Lower lobe of right lung (tissue), 2 donors: ENCODE measurements at regions not wholly inside any gene's neighbourhood (a gene's known extent, or its start where the extent isn't known, plus 50 kb on each side); places are given as distances from the start of the nearest gene placed in this dataset.

Experiments used
- ATAC-seq, 2 donors: fragments of 200-7000 bp; cut with Tn5 transposase; one replicate each; pipeline ENCODE4 v1.9.1; 2020 to 2022; ENCODE audit warnings: mild to moderate bottlenecking in 2 of 2, moderate library complexity in 2 of 2
- DNase-seq: peaks from one replicate; pipeline ENCODE4 v3.0.0-alpha.2; 2020
- H3K27ac ChIP-seq: fragments of 200-600 bp; one replicate; pipeline ENCODE4 v1.8.0; 2022
- H3K27me3 ChIP-seq: fragments of 200-600 bp; one replicate; pipeline ENCODE4 v1.8.0; 2022; ENCODE audit warnings: low read depth
- H3K36me3 ChIP-seq: fragments of 200-600 bp; one replicate; pipeline ENCODE4 v1.8.0; 2022; ENCODE audit warnings: mild to moderate bottlenecking
- H3K4me1 ChIP-seq: fragments of 200-600 bp; one replicate; pipeline ENCODE4 v1.8.0; 2022
- H3K4me3 ChIP-seq: fragments of 200-600 bp; one replicate; pipeline ENCODE4 v1.8.0; 2022; ENCODE audit warnings: mild to moderate bottlenecking
- H3K9me3 ChIP-seq: fragments of 200-600 bp; one replicate; pipeline ENCODE4 v1.8.0; 2022
- intact Hi-C: fragments of 100-400 bp; cut with DNase I; formaldehyde crosslinking; loops from one replicate; pipeline ENCODE4 v1.11.0; 2022
- TF ChIP-seq, protein P1 (sequence below): fragments of 200-600 bp; IDR thresholded peaks from one replicate; pipeline ENCODE4 v1.8.0; 2022; ENCODE audit warnings: antibody characterized with exemption, mild to moderate bottlenecking
- donor health status: DM: no; HTN: yes; CAD: no; lungs with severe emphysema.

GRCh38 chr2:167380555-167380954, 492.3 kb downstream of the XIRP2 start:
- Histone ChIP-seq H3K4me3 (no peak overlapping the region), H3K4me1 (no peaks in the 10 kb centered on the region), H3K27ac (no peak overlapping the region), H3K36me3 (no peaks in the 10 kb centered on the region), H3K27me3 (no peaks in the 10 kb centered on the region), H3K9me3 (no peaks in the 10 kb centered on the region)
- no peak for DNase-seq
- intact Hi-C loops, result no loop called here
- TF ChIP-seq, protein P1, sequence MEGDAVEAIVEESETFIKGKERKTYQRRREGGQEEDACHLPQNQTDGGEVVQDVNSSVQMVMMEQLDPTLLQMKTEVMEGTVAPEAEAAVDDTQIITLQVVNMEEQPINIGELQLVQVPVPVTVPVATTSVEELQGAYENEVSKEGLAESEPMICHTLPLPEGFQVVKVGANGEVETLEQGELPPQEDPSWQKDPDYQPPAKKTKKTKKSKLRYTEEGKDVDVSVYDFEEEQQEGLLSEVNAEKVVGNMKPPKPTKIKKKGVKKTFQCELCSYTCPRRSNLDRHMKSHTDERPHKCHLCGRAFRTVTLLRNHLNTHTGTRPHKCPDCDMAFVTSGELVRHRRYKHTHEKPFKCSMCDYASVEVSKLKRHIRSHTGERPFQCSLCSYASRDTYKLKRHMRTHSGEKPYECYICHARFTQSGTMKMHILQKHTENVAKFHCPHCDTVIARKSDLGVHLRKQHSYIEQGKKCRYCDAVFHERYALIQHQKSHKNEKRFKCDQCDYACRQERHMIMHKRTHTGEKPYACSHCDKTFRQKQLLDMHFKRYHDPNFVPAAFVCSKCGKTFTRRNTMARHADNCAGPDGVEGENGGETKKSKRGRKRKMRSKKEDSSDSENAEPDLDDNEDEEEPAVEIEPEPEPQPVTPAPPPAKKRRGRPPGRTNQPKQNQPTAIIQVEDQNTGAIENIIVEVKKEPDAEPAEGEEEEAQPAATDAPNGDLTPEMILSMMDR, result no peak
- ATAC-seq, result no peak

DNA sequence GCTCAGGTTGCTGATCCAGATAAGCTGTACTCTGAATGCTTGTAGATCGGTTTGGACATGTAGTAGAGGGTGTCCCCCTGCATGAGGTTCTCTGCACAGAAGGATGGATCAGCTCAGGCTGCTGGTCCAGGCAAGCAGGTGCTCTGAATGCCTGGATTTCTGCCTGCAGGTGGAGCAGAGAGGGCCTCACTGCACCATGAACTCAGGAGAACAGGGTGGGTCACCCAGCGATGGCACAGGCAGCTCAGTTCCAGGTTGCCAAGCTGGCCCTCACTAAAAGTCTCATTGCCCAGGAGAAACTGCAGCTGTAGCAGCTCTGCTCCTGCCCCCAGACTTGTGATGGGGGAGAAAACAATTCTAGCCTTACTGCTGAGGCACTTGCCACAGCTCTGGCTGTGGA, 491.8 kb downstream of the XIRP2 start:
- Histone ChIP-seq H3K36me3 (no peaks in the 10 kb centered on the region), H3K27me3 (no peaks in the 10 kb centered on the region), H3K27ac (no peak overlapping the region), H3K9me3 (no peaks in the 10 kb centered on the region), H3K4me1 (no peaks in the 10 kb centered on the region), H3K4me3 (no peak overlapping the region)
- DNase-seq, result no peak
- no peak for ATAC-seq
- TF ChIP-seq, protein P1, result no peak
- intact Hi-C loops, result no loop called here

DNA sequence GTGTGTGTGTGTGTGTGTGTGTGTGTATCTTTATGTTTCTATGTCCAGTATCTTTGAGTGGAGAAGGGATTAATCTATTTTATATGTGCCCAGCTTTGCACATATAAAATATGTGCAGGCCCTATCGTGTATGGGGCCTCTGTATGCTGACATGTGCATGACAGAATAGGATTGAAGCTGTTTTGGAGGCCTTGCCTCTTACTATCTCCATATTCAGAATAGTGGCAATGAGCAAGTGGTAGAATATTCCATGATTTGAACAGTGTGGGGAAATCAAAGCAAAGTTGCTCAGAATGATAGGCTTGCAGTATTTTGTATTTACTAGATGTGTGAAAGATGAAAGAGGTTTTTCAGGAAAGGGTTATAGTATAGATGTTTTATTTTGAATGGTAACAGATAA, 480.8 kb downstream of the XIRP2 start:
- no peak for ATAC-seq
- H3K36me3 ChIP-seq, result no peaks in the 10 kb centered on the region
- no peak overlapping the region for H3K4me3 ChIP-seq
- no peak for DNase-seq
- TF ChIP-seq, protein P1, result no peak
- H3K9me3 ChIP-seq, result no peaks in the 10 kb centered on the region
- H3K4me1 ChIP-seq, result no peaks in the 10 kb centered on the region
- intact Hi-C loops, result no loop called here
- H3K27ac ChIP-seq, result no peak overlapping the region
- no peaks in the 10 kb centered on the region for H3K27me3 ChIP-seq

GRCh38 chr2:167368371-167368770, 480.1 kb downstream of the XIRP2 start:
- no peak overlapping the region for H3K4me3 ChIP-seq
- ATAC-seq, result no peak
- TF ChIP-seq, protein P1, result no peak
- H3K9me3 ChIP-seq, result no peaks in the 10 kb centered on the region
- H3K4me1 ChIP-seq, result no peaks in the 10 kb centered on the region
- intact Hi-C loops, result no loop called here
- no peaks in the 10 kb centered on the region for H3K27me3 ChIP-seq
- no peaks in the 10 kb centered on the region for H3K36me3 ChIP-seq
- no peak overlapping the region for H3K27ac ChIP-seq
- DNase-seq, result no peak

DNA sequence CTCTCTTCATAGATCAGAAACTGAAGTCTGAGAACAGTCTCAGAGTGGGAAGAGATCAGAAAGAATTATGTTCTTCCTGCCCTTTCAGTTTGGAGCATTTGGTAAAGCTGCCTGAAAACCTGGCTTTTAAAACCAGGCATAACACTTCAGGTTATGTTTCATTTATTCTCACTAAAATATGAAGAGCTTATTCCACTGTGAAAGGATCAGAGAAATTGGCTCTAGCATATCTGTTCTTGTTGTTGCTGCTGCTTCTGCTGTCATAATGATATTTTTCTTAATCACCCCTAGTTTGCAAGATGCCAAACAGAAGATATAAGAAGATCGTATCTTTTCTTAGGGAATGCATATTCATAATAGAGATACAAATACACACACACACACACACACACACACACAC, 476.9 kb downstream of the XIRP2 start:
- Histone ChIP-seq H3K9me3 (no peaks in the 10 kb centered on the region), H3K4me3 (no peak overlapping the region), H3K36me3 (no peaks in the 10 kb centered on the region), H3K4me1 (no peaks in the 10 kb centered on the region), H3K27me3 (no peaks in the 10 kb centered on the region), H3K27ac (no peak overlapping the region)
- DNase-seq (no peak), ATAC-seq (no peak)
- intact Hi-C loops, result no loop called here
- TF ChIP-seq, protein P1, result no peak

DNA sequence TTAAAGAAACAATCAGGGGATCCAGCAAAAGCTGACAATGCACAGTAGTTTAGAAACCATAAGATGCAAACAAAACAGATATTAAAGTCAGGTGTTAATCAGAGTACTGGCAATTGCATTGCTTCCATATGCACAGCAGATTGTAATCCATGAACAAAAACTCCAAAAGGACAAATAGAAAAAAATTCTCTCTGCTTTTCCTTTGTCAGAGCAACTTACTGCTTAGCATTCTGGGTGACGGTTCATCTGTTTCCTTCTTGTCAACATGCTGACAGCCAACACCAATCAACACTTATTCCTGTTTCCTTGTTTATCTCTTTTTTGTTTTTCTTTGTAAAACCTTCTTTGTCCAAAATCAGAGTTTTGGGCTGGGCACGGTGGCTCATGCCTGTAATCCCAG, 473.1 kb downstream of the XIRP2 start:
- DNase-seq, result no peak
- Histone ChIP-seq H3K36me3 (no peaks in the 10 kb centered on the region), H3K27ac (no peak overlapping the region), H3K27me3 (no peaks in the 10 kb centered on the region), H3K4me3 (no peak overlapping the region), H3K4me1 (no peaks in the 10 kb centered on the region), H3K9me3 (no peaks in the 10 kb centered on the region)
- ATAC-seq, result no peak
- intact Hi-C loops, result no loop called here
- TF ChIP-seq, protein P1, result no peak
